Ishikawa (cell line): ENCODE measurements at regions not wholly inside any gene's neighbourhood (a gene's known extent, or its start where the extent isn't known, plus 50 kb on each side); places are given as distances from the start of the nearest gene placed in this dataset.

Experiments used
- CEBPB ChIP-seq: IDR thresholded peaks from 2 replicates; pipeline ENCODE4 v1.6.1; 2012
- CREB1 ChIP-seq: IDR thresholded peaks from 2 replicates; pipeline ENCODE4 v1.6.1; 2012; ENCODE audit warnings: low read depth
- EGR1 ChIP-seq: IDR thresholded peaks from 2 replicates; pipeline ENCODE4 v1.6.1; 2012
- EP300 ChIP-seq: IDR thresholded peaks from 2 replicates; pipeline ENCODE4 v1.6.1; 2012; ENCODE audit warnings: borderline replicate concordance
- FOXM1 ChIP-seq: IDR thresholded peaks from 2 replicates; pipeline ENCODE4 v1.6.1; 2012; ENCODE audit warnings: low read depth, borderline replicate concordance
- MAX ChIP-seq: IDR thresholded peaks from 2 replicates; pipeline ENCODE4 v1.6.1; 2012
- NFIC ChIP-seq: IDR thresholded peaks from 2 replicates; pipeline ENCODE4 v1.6.1; 2012
- RAD21 ChIP-seq: IDR thresholded peaks from 2 replicates; pipeline ENCODE4 v1.6.1; 2012; ENCODE audit warnings: low read depth
- REST ChIP-seq: IDR thresholded peaks from 2 replicates; pipeline ENCODE4 v1.6.1; 2012; ENCODE audit warnings: low read depth, mild to moderate bottlenecking
- TAF1 ChIP-seq: IDR thresholded peaks from 2 replicates; pipeline ENCODE4 v1.6.1; 2012; ENCODE audit warnings: low read depth, mild to moderate bottlenecking
- TCF12 ChIP-seq: IDR thresholded peaks from 2 replicates; pipeline ENCODE4 v1.6.1; 2012; ENCODE audit warnings: low read depth
- TEAD4 ChIP-seq: IDR thresholded peaks from 2 replicates; pipeline ENCODE4 v1.6.1; 2012
- USF1 ChIP-seq: IDR thresholded peaks from 2 replicates; pipeline ENCODE4 v1.6.1; 2012
- YY1 ChIP-seq: IDR thresholded peaks from 2 replicates; pipeline ENCODE4 v1.6.1; 2012; ENCODE audit warnings: low read depth
- ZBTB7A ChIP-seq: IDR thresholded peaks from 2 replicates; pipeline ENCODE4 v1.6.1; 2012; ENCODE audit warnings: low read depth

DNA sequence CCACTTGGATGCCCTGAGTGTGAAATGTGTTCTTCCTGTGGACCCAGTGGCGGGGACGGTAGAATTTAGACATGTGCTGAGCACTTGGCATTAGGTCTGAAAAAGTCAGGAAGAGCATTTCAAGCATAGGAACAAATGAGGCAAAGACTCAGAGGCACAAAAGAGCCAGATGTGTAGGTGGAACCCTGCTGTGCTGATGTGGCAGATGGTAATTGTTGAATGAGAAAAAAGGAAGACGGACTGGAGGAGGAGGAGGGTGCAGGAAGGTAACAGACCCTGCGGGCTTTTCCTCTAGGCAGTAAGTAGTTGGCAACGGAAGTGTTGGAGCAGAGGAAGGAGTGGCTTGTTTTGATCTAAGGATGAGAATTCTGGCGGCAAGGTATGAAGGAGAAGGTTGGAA lies 985.8 kb downstream of the TBC1D22A start:
- TF ChIP-seq EP300: no peak
- TF ChIP-seq CREB1: no peak
- no peak for TF ChIP-seq USF1
- TF ChIP-seq RAD21: no peak
- TF ChIP-seq CEBPB: no peak
- no peak for TF ChIP-seq MAX
- no peak for TF ChIP-seq TCF12
- no peak for TF ChIP-seq EGR1
- TF ChIP-seq FOXM1: no peak
- TF ChIP-seq YY1: no peak
- TF ChIP-seq REST: no peak
- no peak for TF ChIP-seq NFIC
- no peak for TF ChIP-seq TEAD4
- no peak for TF ChIP-seq TAF1
- TF ChIP-seq ZBTB7A: no peak

DNA sequence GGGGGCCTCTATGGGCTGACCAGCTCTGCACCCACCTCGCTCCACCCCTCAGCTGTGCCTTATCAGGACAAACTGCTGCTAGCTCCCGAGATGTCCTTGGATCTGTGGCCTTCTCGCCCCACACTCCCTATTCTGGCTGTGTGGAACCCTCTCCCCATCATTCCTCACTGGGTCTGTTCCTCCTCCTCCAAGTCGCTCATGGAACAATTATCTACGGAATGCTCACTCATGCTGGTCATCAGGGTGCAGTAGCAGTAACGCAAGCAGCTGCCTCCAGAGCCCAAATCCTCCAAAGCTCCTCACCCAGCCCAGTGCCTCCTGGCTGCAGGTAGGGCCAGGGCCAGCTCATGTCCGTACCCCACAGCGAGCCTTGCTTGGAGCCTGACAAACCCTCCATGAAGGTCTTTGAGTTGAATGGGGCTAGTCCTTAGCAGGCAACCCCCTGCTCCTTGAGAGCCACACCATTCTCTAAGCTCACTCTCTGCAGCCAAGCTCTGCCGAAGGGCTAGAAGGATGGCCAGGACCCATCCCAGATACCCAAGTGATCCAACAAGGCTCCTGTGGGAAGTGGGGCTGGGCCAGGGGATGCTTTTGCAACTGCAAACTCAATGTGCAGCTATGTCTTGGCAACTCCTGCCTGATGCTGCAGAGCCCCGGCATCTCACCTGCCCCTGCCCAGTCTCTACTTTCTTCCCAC lies 977.8 kb downstream of the TBC1D22A start:
- TF ChIP-seq CREB1 (no peak), USF1 (no peak), TCF12 (no peak), TAF1 (no peak), TEAD4 (no peak), YY1 (no peak), FOXM1 (no peak), ZBTB7A (no peak), REST (no peak)

GRCh38 chr22:47739291-47740015 lies 977.0 kb downstream of the TBC1D22A start:
- TF ChIP-seq TAF1 (no peak), YY1 (no peak), TCF12 (no peak), TEAD4 (no peak), RAD21 (no peak), CEBPB (no peak)

- TF ChIP-seq EP300 (no peak), ZBTB7A (no peak)
Observed at GRCh38 chr22:47738472-47739013, 976.1 kb downstream of the TBC1D22A start.

DNA sequence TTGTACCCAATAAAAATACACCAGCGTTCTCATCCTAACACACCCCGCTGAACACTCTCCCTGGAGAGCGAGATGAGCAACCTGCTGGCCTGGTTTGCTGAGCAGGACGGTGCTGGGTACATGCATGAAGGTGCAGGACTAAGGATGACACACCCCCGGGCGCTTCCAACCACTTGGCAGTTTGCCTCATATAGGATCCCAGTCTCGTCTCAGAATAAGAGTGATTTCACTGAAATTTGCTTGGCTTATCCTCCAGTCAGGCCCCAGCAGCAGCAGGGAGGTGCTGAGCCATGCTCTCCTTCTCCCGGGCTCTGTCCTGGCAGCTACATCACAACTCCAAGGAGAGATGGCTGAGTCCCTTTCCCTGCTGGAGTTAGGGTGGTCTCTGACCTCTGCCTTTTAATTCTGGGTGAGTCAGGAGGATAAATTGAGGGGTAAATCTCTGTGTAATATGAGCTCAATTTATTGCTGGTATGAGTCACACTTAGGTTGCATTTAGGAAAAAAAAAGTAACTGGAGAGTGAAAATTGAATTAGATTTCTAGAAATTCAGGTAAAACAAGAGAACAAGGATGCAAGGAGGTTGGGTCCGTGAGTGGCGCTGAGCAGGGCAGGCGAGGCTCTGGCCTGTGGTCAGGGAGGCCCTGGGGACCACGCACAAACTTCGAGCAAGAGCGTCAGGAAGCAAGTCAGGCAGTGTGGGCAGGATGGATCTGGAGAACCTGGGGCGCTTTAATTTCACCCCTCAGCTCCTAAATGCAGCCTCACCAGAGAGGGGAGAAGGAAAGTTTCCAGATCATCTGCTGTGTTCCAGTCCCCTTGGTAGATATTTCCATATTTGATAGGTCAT lies 974.0 kb downstream of the TBC1D22A start:
- 0 out of 2 replicates have a peak, but pooled peaks have one; percentile 15 for TF ChIP-seq NFIC
- no peak for TF ChIP-seq CEBPB

GRCh38 chr22:47734511-47734910 lies 972.1 kb downstream of the TBC1D22A start:
- TF ChIP-seq EGR1 (no peak), RAD21 (no peak), FOXM1 (no peak), USF1 (no peak), ZBTB7A (no peak), MAX (no peak), CREB1 (no peak)
